ENCODE measurements at regions not wholly inside any gene's neighbourhood (a gene's known extent, or its start where the extent isn't known, plus 50 kb on each side); places are given as distances from the start of the nearest gene placed in this dataset.

DNA sequence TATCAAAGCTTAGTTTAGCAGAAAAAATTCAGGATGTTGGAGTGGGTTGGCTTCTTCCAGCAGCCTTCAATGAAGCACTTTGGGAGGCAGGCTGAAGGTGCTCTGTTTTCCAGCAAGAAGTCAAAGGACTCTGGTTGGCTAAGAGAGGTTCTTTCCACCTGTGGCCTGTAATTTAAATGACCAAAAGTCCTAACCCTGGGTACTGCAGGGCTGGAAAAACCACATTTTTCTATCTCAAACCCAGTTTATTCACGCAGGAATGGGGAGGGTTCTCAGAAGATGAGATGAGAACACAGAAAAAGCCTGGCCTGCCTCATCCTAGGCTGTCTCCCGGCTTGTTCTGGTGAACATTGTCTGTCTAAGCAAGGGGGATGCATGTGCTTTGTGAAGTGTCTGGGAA is 68.6 kb upstream of the ZFHX3 start:
- Histone ChIP-seq H3K4me3 (no peak overlapping the region), H3F3A (replicated peaks; ENCODE audit: low read depth) (no peaks in the 10 kb centered on the region), H4K20me1 (replicated peaks; ENCODE audit: insufficient read depth) (no peaks in the 10 kb centered on the region), H3K9me2 (ENCODE audit: insufficient read depth) (peaks cover 2% of the 10 kb centered on the region; the same call in 1 of the 2 replicates), H3K4me1 (ENCODE audit: insufficient read depth) (peaks cover 6% of the 10 kb centered on the region; the same call in 1 of the 2 replicates), H3K4me2 (no peak overlapping the region), H3K36me3 (ENCODE audit: insufficient read depth) (no peaks in the 10 kb centered on the region), H3K79me2 (replicated peaks; ENCODE audit: insufficient read depth) (no peaks in the 10 kb centered on the region), H2AFZ (no peak overlapping the region), H3K27ac (ENCODE audit: low read depth) (no peak overlapping the region), H3K27me3 (ENCODE audit: insufficient read depth) (no peaks in the 10 kb centered on the region)
- H3K36me3 Mint-ChIP-seq (ENCODE audit: low read depth) = 0 out of 3 replicates have a peak, but pooled peaks cover 3% of the 10 kb centered on the region
- TF ChIP-seq NANOG (IDR thresholded peaks at IDR 0.05; ENCODE audit: borderline replicate concordance) (no peak), EZH2phosphoT487 (IDR thresholded peaks at IDR 0.05; ENCODE audit: unreplicated experiment) (no peak), ETS1 (IDR thresholded peaks at IDR 0.05) (no peak), CREB1 (CRISPR knock-in tag; IDR thresholded peaks at IDR 0.05; ENCODE audit: low read depth) (no peak), JUNB (IDR thresholded peaks at IDR 0.05; ENCODE audit: unreplicated experiment) (no peak), ZNF114 (CRISPR knock-in tag; IDR thresholded peaks at IDR 0.05) (no peak)
- no peak overlapping the region for H3K27ac Mint-ChIP-seq
- H3K4me1 Mint-ChIP-seq = peaks cover 6% of the 10 kb centered on the region
- ATAC-seq = no peak
- no peaks in the 10 kb centered on the region for H3K9me3 Mint-ChIP-seq
- no peak for DNase-seq (ENCODE audit: low spot score)
- H3K27me3 Mint-ChIP-seq (ENCODE audit: insufficient read depth, low read depth, poor library complexity) = peaks cover 5% of the 10 kb centered on the region
- H3K4me3 Mint-ChIP-seq = no peak overlapping the region

GRCh38 chr16:73113336-73113735 is 65.4 kb upstream of the ZFHX3 start:
- Histone ChIP-seq H3K4me3 (no peak overlapping the region), H4K20me1 (replicated peaks; ENCODE audit: insufficient read depth) (no peaks in the 10 kb centered on the region), H3F3A (replicated peaks; ENCODE audit: low read depth) (no peaks in the 10 kb centered on the region), H3K27ac (ENCODE audit: low read depth) (no peak overlapping the region), H2AFZ (peak overlapping the region; percentile 97), H3K4me2 (no peak overlapping the region), H3K27me3 (ENCODE audit: insufficient read depth) (no peaks in the 10 kb centered on the region), H3K9me2 (ENCODE audit: insufficient read depth) (no peaks in the 10 kb centered on the region; the same call in 1 of the 2 replicates), H3K79me2 (replicated peaks; ENCODE audit: insufficient read depth) (no peaks in the 10 kb centered on the region), H3K4me1 (ENCODE audit: insufficient read depth) (peaks cover 6% of the 10 kb centered on the region; the same call in 1 of the 2 replicates), H3K36me3 (ENCODE audit: insufficient read depth) (no peaks in the 10 kb centered on the region)
- Mint-ChIP-seq H3K9me3 (no peaks in the 10 kb centered on the region), H3K27ac (no peak overlapping the region), H3K36me3 (ENCODE audit: low read depth) (0 out of 3 replicates have a peak, but pooled peaks cover 3% of the 10 kb centered on the region), H3K4me1 (peaks cover 6% of the 10 kb centered on the region), H3K27me3 (ENCODE audit: insufficient read depth, low read depth, poor library complexity) (peaks cover 3% of the 10 kb centered on the region), H3K4me3 (no peak overlapping the region)
- ATAC-seq (no peak), DNase-seq (ENCODE audit: low spot score) (no peak)
- TF ChIP-seq, protein P1, sequence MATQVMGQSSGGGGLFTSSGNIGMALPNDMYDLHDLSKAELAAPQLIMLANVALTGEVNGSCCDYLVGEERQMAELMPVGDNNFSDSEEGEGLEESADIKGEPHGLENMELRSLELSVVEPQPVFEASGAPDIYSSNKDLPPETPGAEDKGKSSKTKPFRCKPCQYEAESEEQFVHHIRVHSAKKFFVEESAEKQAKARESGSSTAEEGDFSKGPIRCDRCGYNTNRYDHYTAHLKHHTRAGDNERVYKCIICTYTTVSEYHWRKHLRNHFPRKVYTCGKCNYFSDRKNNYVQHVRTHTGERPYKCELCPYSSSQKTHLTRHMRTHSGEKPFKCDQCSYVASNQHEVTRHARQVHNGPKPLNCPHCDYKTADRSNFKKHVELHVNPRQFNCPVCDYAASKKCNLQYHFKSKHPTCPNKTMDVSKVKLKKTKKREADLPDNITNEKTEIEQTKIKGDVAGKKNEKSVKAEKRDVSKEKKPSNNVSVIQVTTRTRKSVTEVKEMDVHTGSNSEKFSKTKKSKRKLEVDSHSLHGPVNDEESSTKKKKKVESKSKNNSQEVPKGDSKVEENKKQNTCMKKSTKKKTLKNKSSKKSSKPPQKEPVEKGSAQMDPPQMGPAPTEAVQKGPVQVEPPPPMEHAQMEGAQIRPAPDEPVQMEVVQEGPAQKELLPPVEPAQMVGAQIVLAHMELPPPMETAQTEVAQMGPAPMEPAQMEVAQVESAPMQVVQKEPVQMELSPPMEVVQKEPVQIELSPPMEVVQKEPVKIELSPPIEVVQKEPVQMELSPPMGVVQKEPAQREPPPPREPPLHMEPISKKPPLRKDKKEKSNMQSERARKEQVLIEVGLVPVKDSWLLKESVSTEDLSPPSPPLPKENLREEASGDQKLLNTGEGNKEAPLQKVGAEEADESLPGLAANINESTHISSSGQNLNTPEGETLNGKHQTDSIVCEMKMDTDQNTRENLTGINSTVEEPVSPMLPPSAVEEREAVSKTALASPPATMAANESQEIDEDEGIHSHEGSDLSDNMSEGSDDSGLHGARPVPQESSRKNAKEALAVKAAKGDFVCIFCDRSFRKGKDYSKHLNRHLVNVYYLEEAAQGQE (IDR thresholded peaks at IDR 0.05; ENCODE audit: unreplicated experiment) = no peak
- TF ChIP-seq JUNB (IDR thresholded peaks at IDR 0.05; ENCODE audit: unreplicated experiment) (no peak), ZNF331 (CRISPR knock-in tag; IDR thresholded peaks at IDR 0.05; ENCODE audit: low read depth) (no peak), EZH2 (IDR thresholded peaks at IDR 0.05; ENCODE audit: low read depth, unreplicated experiment) (no peak), EZH2phosphoT487 (IDR thresholded peaks at IDR 0.05; ENCODE audit: unreplicated experiment) (no peak), STAT1 (IDR thresholded peaks at IDR 0.05; ENCODE audit: unreplicated experiment) (no peak), NANOG (IDR thresholded peaks at IDR 0.05; ENCODE audit: borderline replicate concordance) (no peak)
- TF ChIP-seq, protein P2, sequence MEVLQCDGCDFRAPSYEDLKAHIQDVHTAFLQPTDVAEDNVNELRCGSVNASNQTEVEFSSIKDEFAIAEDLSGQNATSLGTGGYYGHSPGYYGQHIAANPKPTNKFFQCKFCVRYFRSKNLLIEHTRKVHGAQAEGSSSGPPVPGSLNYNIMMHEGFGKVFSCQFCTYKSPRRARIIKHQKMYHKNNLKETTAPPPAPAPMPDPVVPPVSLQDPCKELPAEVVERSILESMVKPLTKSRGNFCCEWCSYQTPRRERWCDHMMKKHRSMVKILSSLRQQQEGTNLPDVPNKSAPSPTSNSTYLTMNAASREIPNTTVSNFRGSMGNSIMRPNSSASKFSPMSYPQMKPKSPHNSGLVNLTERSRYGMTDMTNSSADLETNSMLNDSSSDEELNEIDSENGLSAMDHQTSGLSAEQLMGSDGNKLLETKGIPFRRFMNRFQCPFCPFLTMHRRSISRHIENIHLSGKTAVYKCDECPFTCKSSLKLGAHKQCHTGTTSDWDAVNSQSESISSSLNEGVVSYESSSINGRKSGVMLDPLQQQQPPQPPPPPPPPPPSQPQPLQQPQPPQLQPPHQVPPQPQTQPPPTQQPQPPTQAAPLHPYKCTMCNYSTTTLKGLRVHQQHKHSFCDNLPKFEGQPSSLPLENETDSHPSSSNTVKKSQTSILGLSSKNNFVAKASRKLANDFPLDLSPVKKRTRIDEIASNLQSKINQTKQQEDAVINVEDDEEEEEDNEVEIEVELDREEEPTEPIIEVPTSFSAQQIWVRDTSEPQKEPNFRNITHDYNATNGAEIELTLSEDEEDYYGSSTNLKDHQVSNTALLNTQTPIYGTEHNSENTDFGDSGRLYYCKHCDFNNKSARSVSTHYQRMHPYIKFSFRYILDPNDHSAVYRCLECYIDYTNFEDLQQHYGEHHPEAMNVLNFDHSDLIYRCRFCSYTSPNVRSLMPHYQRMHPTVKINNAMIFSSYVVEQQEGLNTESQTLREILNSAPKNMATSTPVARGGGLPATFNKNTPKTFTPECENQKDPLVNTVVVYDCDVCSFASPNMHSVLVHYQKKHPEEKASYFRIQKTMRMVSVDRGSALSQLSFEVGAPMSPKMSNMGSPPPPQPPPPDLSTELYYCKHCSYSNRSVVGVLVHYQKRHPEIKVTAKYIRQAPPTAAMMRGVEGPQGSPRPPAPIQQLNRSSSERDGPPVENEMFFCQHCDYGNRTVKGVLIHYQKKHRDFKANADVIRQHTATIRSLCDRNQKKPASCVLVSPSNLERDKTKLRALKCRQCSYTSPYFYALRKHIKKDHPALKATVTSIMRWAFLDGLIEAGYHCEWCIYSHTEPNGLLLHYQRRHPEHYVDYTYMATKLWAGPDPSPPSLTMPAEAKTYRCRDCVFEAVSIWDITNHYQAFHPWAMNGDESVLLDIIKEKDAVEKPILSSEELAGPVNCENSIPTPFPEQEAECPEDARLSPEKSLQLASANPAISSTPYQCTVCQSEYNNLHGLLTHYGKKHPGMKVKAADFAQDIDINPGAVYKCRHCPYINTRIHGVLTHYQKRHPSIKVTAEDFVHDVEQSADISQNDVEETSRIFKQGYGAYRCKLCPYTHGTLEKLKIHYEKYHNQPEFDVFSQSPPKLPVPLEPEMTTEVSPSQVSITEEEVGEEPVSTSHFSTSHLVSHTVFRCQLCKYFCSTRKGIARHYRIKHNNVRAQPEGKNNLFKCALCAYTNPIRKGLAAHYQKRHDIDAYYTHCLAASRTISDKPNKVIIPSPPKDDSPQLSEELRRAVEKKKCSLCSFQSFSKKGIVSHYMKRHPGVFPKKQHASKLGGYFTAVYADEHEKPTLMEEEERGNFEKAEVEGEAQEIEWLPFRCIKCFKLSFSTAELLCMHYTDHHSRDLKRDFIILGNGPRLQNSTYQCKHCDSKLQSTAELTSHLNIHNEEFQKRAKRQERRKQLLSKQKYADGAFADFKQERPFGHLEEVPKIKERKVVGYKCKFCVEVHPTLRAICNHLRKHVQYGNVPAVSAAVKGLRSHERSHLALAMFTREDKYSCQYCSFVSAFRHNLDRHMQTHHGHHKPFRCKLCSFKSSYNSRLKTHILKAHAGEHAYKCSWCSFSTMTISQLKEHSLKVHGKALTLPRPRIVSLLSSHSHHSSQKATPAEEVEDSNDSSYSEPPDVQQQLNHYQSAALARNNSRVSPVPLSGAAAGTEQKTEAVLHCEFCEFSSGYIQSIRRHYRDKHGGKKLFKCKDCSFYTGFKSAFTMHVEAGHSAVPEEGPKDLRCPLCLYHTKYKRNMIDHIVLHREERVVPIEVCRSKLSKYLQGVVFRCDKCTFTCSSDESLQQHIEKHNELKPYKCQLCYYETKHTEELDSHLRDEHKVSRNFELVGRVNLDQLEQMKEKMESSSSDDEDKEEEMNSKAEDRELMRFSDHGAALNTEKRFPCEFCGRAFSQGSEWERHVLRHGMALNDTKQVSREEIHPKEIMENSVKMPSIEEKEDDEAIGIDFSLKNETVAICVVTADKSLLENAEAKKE (CRISPR knock-in tag; IDR thresholded peaks at IDR 0.05) = no peak
